Fibroblast of lung (primary cell): ENCODE measurements at regions not wholly inside any gene's neighbourhood (a gene's known extent, or its start where the extent isn't known, plus 50 kb on each side); places are given as distances from the start of the nearest gene placed in this dataset.
A peak's percentile ranks its signal among the peaks of the same experiment; 100 is the strongest.

Experiments used
- DNase-seq, 2 donors: peaks; one replicate each; pipeline versions ENCODE4 v3.0.0 to v3.0.0-alpha.2; 2010; ENCODE audit warnings: low read depth in 2 of 2
- H2AFZ ChIP-seq: 2 replicates; pipeline ENCODE4 v1.5.1; 2012; ENCODE audit warnings: low read length, control low read depth, inconsistent platforms
- H3K27ac ChIP-seq: 2 replicates; pipeline ENCODE4 v1.5.1; 2011; ENCODE audit warnings: low read length, control low read depth; ENCODE audit not compliant: insufficient read depth
- H3K27me3 ChIP-seq: 2 replicates; pipeline ENCODE4 v1.5.1; 2011; ENCODE audit warnings: mild to moderate bottlenecking, low read length; ENCODE audit not compliant: control insufficient read depth, insufficient read depth
- H3K36me3 ChIP-seq: 2 replicates; pipeline ENCODE4 v1.5.1; 2011; ENCODE audit warnings: low read length; ENCODE audit not compliant: control insufficient read depth, insufficient read depth
- H3K4me1 ChIP-seq: 2 replicates; pipeline ENCODE4 v1.5.1; 2011; ENCODE audit warnings: low read length; ENCODE audit not compliant: control insufficient read depth, insufficient read depth; ENCODE audit errors: extremely low read depth
- H3K4me2 ChIP-seq: 2 replicates; pipeline ENCODE4 v1.5.1; 2011; ENCODE audit warnings: low read length, control low read depth; ENCODE audit not compliant: insufficient read depth; ENCODE audit errors: extremely low read depth
- H3K4me3 ChIP-seq, 4 experiments: fragments of 200-600 bp in 1 of 4; sonication (generic) in 1 of 4; replicated peaks in 1 of 4; 2 replicates each; pipeline ENCODE4 v1.5.1; 2011 to 2016; ENCODE audit warnings: low read length in 4 of 4, low read depth in 3 of 4, mild to moderate bottlenecking in 3 of 4, control low read depth in 2 of 4, inconsistent platforms in 1 of 4, mixed read lengths in 1 of 4; ENCODE audit not compliant: insufficient read depth in 1 of 4; ENCODE audit errors: control extremely low read depth in 1 of 4
- H3K79me2 ChIP-seq: 2 replicates; pipeline ENCODE4 v1.5.1; 2012; ENCODE audit warnings: mild to moderate bottlenecking, low read length, inconsistent platforms; ENCODE audit not compliant: control insufficient read depth, insufficient read depth
- H3K9ac ChIP-seq: 2 replicates; pipeline ENCODE4 v1.5.1; 2011; ENCODE audit warnings: mild to moderate bottlenecking, low read length, control low read depth; ENCODE audit not compliant: insufficient read depth
- H3K9me3 ChIP-seq: 2 replicates; pipeline ENCODE4 v1.5.1; 2012; ENCODE audit warnings: low read depth, low read length; ENCODE audit not compliant: control insufficient read depth, insufficient read depth
- H4K20me1 ChIP-seq: 2 replicates; pipeline ENCODE4 v1.5.1; 2011; ENCODE audit warnings: low read length; ENCODE audit not compliant: control insufficient read depth, insufficient read depth; ENCODE audit errors: extremely low read depth
- CTCF ChIP-seq, 2 donors: IDR thresholded peaks in 1 of 2; conservative IDR thresholded peaks in 1 of 2; 1 replicate in 1 of 2; 2 replicates in 1 of 2; pipeline ENCODE4 v1.5.1; 2011 to 2012; ENCODE audit warnings: low read length in 2 of 2, control low read depth in 1 of 2, inconsistent platforms in 1 of 2, low read depth in 1 of 2, mild to moderate bottlenecking in 1 of 2
- EZH2 ChIP-seq: IDR thresholded peaks from 2 replicates; pipeline ENCODE4 v1.5.1; 2012; ENCODE audit warnings: low read length, control low read depth, mild to moderate bottlenecking; ENCODE audit errors: missing control alignments

- H3K4me2 ChIP-seq: peak overlapping the region; percentile 73
- H3K4me3 ChIP-seq: peak overlapping the region; percentile 23 to 74 (median 36)
- H3K9ac ChIP-seq: no peak overlapping the region
- no peaks in the 10 kb centered on the region for H3K27me3 ChIP-seq
- H3K27ac ChIP-seq: no peak overlapping the region
- no peaks in the 10 kb centered on the region for H3K9me3 ChIP-seq
- H3K4me1 ChIP-seq: no peaks in the 10 kb centered on the region
- peak overlapping the region; percentile 66 for H2AFZ ChIP-seq
- H4K20me1 ChIP-seq: no peaks in the 10 kb centered on the region
- TF ChIP-seq CTCF (conservative IDR thresholded peaks at IDR 0.05 in 1 of 2, IDR thresholded peaks at IDR 0.05 in 1 of 2; ENCODE audit: low read depth in 1 of 2, low read length in 2 of 2): no peak
- TF ChIP-seq EZH2: no peak
- no peaks in the 10 kb centered on the region for H3K36me3 ChIP-seq
- peak; percentile 15 to 26 for DNase-seq
- H3K79me2 ChIP-seq: no peaks in the 10 kb centered on the region
These were observed 1997.7 kb downstream of the MAT2B start for GRCh38 chr5:165502893-165503691.

GRCh38 chr5:165504674-165505073 lies 1999.3 kb downstream of the MAT2B start:
- Histone ChIP-seq H3K79me2 (no peaks in the 10 kb centered on the region), H3K9ac (no peak overlapping the region), H2AFZ (no peak overlapping the region), H3K27me3 (no peaks in the 10 kb centered on the region), H3K36me3 (no peaks in the 10 kb centered on the region), H3K4me1 (no peaks in the 10 kb centered on the region), H3K9me3 (no peaks in the 10 kb centered on the region), H3K27ac (no peak overlapping the region), H3K4me3 (no peak overlapping the region), H3K4me2 (no peak overlapping the region), H4K20me1 (no peaks in the 10 kb centered on the region)
- DNase-seq: no peak
- no peak for TF ChIP-seq CTCF (conservative IDR thresholded peaks at IDR 0.05 in 1 of 2, IDR thresholded peaks at IDR 0.05 in 1 of 2; ENCODE audit: low read depth in 1 of 2, low read length in 2 of 2)
- TF ChIP-seq EZH2: no peak

GRCh38 chr5:165508286-165508685 lies 2002.9 kb downstream of the MAT2B start:
- Histone ChIP-seq H2AFZ (no peak overlapping the region), H3K4me1 (no peaks in the 10 kb centered on the region), H3K9me3 (no peaks in the 10 kb centered on the region), H3K9ac (no peak overlapping the region), H3K36me3 (no peaks in the 10 kb centered on the region), H3K4me3 (no peak overlapping the region), H3K27me3 (no peaks in the 10 kb centered on the region), H3K79me2 (no peaks in the 10 kb centered on the region), H3K27ac (no peak overlapping the region), H4K20me1 (no peaks in the 10 kb centered on the region), H3K4me2 (no peak overlapping the region)
- no peak for TF ChIP-seq EZH2
- TF ChIP-seq CTCF (conservative IDR thresholded peaks at IDR 0.05 in 1 of 2, IDR thresholded peaks at IDR 0.05 in 1 of 2; ENCODE audit: low read depth in 1 of 2, low read length in 2 of 2): no peak
- peak in 1 of 2 donors; percentile 14 for DNase-seq
